ENCODE measurements at regions not wholly inside any gene's neighbourhood (a gene's known extent, or its start where the extent isn't known, plus 50 kb on each side); places are given as distances from the start of the nearest gene placed in this dataset.
"Not testable (repeated sequence)": the region's sequence is repeated elsewhere in the genome, so short reads cannot be mapped to it uniquely, and the experiment has no call there.

DNA sequence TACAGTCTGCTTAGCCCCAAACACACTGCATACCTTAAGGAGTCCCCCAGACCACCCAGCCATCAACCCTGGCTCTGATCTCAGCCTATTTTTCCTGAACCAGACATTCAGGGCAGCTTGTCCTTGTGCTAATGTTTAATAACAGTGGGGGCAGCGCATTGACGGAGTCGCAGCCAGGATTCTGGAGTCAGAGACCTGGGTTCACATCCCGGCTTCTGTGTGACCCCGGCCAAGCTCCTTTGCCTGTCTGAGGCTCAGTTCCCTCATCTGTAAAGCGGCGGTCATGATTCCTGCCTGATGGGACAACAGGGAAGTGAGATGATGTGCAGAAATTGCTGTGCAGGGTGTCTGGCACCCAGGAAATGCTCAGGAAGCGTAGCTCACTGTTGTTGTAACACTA lies 63.1 kb downstream of the MATN1 start:
- H3K27ac ChIP-seq (ENCODE audit: control insufficient read depth, insufficient read depth, low read length): no peak overlapping the region
- H3K4me3 ChIP-seq (ENCODE audit: control insufficient read depth in 2 of 3, extremely low read depth in 1 of 3, insufficient read depth in 2 of 3, low read depth in 1 of 3, low read length in 3 of 3): no peak overlapping the region
- no peak overlapping the region for H3K9ac ChIP-seq (ENCODE audit: control insufficient read depth, extremely low read depth, insufficient read depth, low read length)
- H3K27me3 ChIP-seq (ENCODE audit: control insufficient read depth, extremely low read depth, insufficient read depth, low read length): no peaks in the 10 kb centered on the region
- H3K79me2 ChIP-seq (ENCODE audit: control insufficient read depth, insufficient read depth, low read length): no peaks in the 10 kb centered on the region
- TF ChIP-seq, protein P1, sequence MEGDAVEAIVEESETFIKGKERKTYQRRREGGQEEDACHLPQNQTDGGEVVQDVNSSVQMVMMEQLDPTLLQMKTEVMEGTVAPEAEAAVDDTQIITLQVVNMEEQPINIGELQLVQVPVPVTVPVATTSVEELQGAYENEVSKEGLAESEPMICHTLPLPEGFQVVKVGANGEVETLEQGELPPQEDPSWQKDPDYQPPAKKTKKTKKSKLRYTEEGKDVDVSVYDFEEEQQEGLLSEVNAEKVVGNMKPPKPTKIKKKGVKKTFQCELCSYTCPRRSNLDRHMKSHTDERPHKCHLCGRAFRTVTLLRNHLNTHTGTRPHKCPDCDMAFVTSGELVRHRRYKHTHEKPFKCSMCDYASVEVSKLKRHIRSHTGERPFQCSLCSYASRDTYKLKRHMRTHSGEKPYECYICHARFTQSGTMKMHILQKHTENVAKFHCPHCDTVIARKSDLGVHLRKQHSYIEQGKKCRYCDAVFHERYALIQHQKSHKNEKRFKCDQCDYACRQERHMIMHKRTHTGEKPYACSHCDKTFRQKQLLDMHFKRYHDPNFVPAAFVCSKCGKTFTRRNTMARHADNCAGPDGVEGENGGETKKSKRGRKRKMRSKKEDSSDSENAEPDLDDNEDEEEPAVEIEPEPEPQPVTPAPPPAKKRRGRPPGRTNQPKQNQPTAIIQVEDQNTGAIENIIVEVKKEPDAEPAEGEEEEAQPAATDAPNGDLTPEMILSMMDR (optimal IDR thresholded peaks at IDR 0.05 in 1 of 3, IDR thresholded peaks at IDR 0.05 in 1 of 3, conservative IDR thresholded peaks at IDR 0.05 in 1 of 3; ENCODE audit: extremely low read depth in 1 of 3, insufficient read depth in 2 of 3, low read length in 3 of 3): no peak
- no peak for TF ChIP-seq EZH2 (IDR thresholded peaks at IDR 0.05; ENCODE audit: low read length)
- no peaks in the 10 kb centered on the region for H3K36me3 ChIP-seq (ENCODE audit: control insufficient read depth in 2 of 2, extremely low read depth in 1 of 2, insufficient read depth in 2 of 2, low read length in 2 of 2)
- DNase-seq (ENCODE audit: low read depth, low spot score) (no peak), FAIRE-seq (no peak)
- no peaks in the 10 kb centered on the region for H3K9me3 ChIP-seq (ENCODE audit: control insufficient read depth, low read depth, low read length)
- no peak overlapping the region for H2AFZ ChIP-seq (ENCODE audit: control insufficient read depth, low read length)
- dilution Hi-C loops (cut with MboI; ENCODE audit: extremely low pct_ligation_motif_present, low sequenced_read_pairs): no loop called here
- H4K20me1 ChIP-seq (ENCODE audit: control insufficient read depth, extremely low read depth, insufficient read depth, low read length): no peaks in the 10 kb centered on the region
- no peaks in the 10 kb centered on the region for H3K9me1 ChIP-seq (ENCODE audit: control insufficient read depth, extremely low read depth, insufficient read depth, low read length)
- peaks cover 8% of the 10 kb centered on the region for H3K4me1 ChIP-seq (ENCODE audit: control insufficient read depth, extremely low read depth, insufficient read depth, low read length)
- no peak overlapping the region for H3K4me2 ChIP-seq (ENCODE audit: control insufficient read depth, extremely low read depth, insufficient read depth, low read depth, low read length)

DNA sequence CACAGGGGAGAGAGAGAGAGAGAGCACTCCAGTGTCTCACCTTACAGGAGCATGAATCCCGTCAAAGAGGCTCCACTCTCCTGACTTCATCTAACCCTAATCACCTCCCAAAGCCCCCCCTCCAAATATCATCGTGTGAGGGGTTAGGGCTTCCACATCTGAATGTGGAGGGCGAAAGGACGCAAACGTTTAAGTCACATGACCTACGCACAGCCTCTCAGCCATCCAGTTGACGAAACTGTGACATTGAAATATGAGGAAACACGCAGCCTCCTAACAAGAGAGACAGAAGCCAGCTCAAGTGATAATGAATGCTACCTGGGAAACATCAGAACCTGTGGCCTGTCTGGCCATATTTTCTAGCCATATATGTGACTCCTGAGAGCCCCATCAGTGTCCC lies 63.7 kb downstream of the MATN1 start:
- Histone ChIP-seq H3K4me1 (ENCODE audit: control insufficient read depth, extremely low read depth, insufficient read depth, low read length) (peaks cover 8% of the 10 kb centered on the region), H3K9ac (ENCODE audit: control insufficient read depth, extremely low read depth, insufficient read depth, low read length) (no peak overlapping the region), H3K4me2 (ENCODE audit: control insufficient read depth, extremely low read depth, insufficient read depth, low read depth, low read length) (no peak overlapping the region), H4K20me1 (ENCODE audit: control insufficient read depth, extremely low read depth, insufficient read depth, low read length) (no peaks in the 10 kb centered on the region), H3K9me3 (ENCODE audit: control insufficient read depth, low read depth, low read length) (no peaks in the 10 kb centered on the region), H3K4me3 (ENCODE audit: control insufficient read depth in 2 of 3, extremely low read depth in 1 of 3, insufficient read depth in 2 of 3, low read depth in 1 of 3, low read length in 3 of 3) (no peak overlapping the region), H3K9me1 (ENCODE audit: control insufficient read depth, extremely low read depth, insufficient read depth, low read length) (no peaks in the 10 kb centered on the region), H3K36me3 (ENCODE audit: control insufficient read depth in 2 of 2, extremely low read depth in 1 of 2, insufficient read depth in 2 of 2, low read length in 2 of 2) (no peaks in the 10 kb centered on the region), H2AFZ (ENCODE audit: control insufficient read depth, low read length) (no peak overlapping the region), H3K79me2 (ENCODE audit: control insufficient read depth, insufficient read depth, low read length) (no peaks in the 10 kb centered on the region), H3K27me3 (ENCODE audit: control insufficient read depth, extremely low read depth, insufficient read depth, low read length) (no peaks in the 10 kb centered on the region), H3K27ac (ENCODE audit: control insufficient read depth, insufficient read depth, low read length) (no peak overlapping the region)
- FAIRE-seq: no peak
- TF ChIP-seq EZH2 (IDR thresholded peaks at IDR 0.05; ENCODE audit: low read length): no peak
- TF ChIP-seq, protein P1 (optimal IDR thresholded peaks at IDR 0.05 in 1 of 3, IDR thresholded peaks at IDR 0.05 in 1 of 3, conservative IDR thresholded peaks at IDR 0.05 in 1 of 3; ENCODE audit: extremely low read depth in 1 of 3, insufficient read depth in 2 of 3, low read length in 3 of 3): no peak
- dilution Hi-C loops (cut with MboI; ENCODE audit: extremely low pct_ligation_motif_present, low sequenced_read_pairs): no loop called here
- DNase-seq (ENCODE audit: low read depth, low spot score): no peak

DNA sequence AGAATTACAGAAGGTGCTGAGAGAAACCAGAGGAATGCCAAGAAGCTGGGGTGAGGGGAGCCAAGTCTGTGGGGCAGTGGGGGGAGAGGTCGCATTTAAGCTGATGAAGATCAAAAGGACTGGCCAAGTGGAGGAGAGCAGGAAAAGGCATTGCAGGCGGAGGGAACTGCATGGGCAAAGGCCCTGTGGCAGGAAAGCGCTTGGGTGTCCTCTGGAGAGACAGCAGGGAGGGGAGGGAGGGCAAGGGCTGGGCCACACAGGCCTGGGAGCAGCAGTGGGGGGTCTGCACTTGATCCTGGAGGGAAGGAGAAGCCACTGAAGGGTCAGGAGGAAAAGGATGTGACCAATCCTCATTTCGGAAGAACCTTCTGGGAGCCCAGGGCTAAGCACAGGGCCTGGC lies 65.0 kb downstream of the MATN1 start:
- H3K4me1 ChIP-seq (ENCODE audit: control insufficient read depth, extremely low read depth, insufficient read depth, low read length): peaks cover 18% of the 10 kb centered on the region
- H3K36me3 ChIP-seq (ENCODE audit: control insufficient read depth in 2 of 2, extremely low read depth in 1 of 2, insufficient read depth in 2 of 2, low read length in 2 of 2); H3K79me2 ChIP-seq (ENCODE audit: control insufficient read depth, insufficient read depth, low read length); DNase-seq (ENCODE audit: low read depth, low spot score); FAIRE-seq; H3K9me3 ChIP-seq (ENCODE audit: control insufficient read depth, low read depth, low read length); dilution Hi-C loops (cut with MboI; ENCODE audit: extremely low pct_ligation_motif_present, low sequenced_read_pairs); H3K9me1 ChIP-seq (ENCODE audit: control insufficient read depth, extremely low read depth, insufficient read depth, low read length); H2AFZ ChIP-seq (ENCODE audit: control insufficient read depth, low read length); H4K20me1 ChIP-seq (ENCODE audit: control insufficient read depth, extremely low read depth, insufficient read depth, low read length); H3K27ac ChIP-seq (ENCODE audit: control insufficient read depth, insufficient read depth, low read length); H3K27me3 ChIP-seq (ENCODE audit: control insufficient read depth, extremely low read depth, insufficient read depth, low read length); H3K9ac ChIP-seq (ENCODE audit: control insufficient read depth, extremely low read depth, insufficient read depth, low read length); H3K4me2 ChIP-seq (ENCODE audit: control insufficient read depth, extremely low read depth, insufficient read depth, low read depth, low read length); H3K4me3 ChIP-seq (ENCODE audit: control insufficient read depth in 2 of 3, extremely low read depth in 1 of 3, insufficient read depth in 2 of 3, low read depth in 1 of 3, low read length in 3 of 3): not testable (repeated sequence)

All from keratinocyte (primary cell).